ENCODE measurements at regions not wholly inside any gene's neighbourhood (a gene's known extent, or its start where the extent isn't known, plus 50 kb on each side); places are given as distances from the start of the nearest gene placed in this dataset.

DNA sequence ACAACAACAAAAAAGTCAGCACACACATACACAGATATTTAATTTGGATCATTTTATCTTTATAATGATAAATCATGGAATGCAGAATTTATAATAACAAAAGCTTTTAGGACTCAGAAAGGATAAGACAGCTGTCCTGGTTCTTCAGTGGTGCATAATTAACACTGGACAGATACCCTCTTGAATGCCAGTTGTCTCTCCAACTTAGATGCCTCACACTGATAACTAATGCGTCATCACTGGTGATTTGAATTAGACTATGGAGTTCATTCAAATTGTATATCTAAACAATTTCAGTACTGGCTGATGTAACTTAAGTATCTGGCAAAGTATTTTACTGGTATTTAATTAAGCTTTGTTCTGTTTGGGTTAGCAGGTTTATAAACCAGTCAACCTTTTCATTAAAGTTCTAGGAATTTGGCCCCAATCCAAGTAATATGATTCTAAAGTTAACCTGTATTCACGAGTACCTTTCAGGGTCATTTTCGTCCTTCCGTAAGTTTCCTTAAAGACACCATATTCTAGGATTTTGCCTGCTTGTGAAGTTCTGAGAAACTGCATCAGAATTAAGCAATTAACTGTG is 1199.5 kb upstream of the TMPRSS15 start:
- TF ChIP-seq, protein P1, sequence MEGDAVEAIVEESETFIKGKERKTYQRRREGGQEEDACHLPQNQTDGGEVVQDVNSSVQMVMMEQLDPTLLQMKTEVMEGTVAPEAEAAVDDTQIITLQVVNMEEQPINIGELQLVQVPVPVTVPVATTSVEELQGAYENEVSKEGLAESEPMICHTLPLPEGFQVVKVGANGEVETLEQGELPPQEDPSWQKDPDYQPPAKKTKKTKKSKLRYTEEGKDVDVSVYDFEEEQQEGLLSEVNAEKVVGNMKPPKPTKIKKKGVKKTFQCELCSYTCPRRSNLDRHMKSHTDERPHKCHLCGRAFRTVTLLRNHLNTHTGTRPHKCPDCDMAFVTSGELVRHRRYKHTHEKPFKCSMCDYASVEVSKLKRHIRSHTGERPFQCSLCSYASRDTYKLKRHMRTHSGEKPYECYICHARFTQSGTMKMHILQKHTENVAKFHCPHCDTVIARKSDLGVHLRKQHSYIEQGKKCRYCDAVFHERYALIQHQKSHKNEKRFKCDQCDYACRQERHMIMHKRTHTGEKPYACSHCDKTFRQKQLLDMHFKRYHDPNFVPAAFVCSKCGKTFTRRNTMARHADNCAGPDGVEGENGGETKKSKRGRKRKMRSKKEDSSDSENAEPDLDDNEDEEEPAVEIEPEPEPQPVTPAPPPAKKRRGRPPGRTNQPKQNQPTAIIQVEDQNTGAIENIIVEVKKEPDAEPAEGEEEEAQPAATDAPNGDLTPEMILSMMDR (IDR thresholded peaks at IDR 0.05; ENCODE audit: extremely low read depth in 1 of 2, insufficient read depth in 1 of 2, low read depth in 1 of 2, low read length in 2 of 2): no peak
- TF ChIP-seq MAX (IDR thresholded peaks at IDR 0.05; ENCODE audit: insufficient read depth, insufficient read length) (no peak), EZH2 (IDR thresholded peaks at IDR 0.05; ENCODE audit: borderline replicate concordance, low read depth, low read length, severe bottlenecking) (no peak), POLR2A (IDR thresholded peaks at IDR 0.05; ENCODE audit: low read depth, low read length) (no peak), POLR2AphosphoS5 (IDR thresholded peaks at IDR 0.05; ENCODE audit: insufficient read depth, low read depth, low read length) (no peak)

All from endothelial cell of umbilical vein (primary cell).